H1 (cell line): ENCODE measurements at regions not wholly inside any gene's neighbourhood (a gene's known extent, or its start where the extent isn't known, plus 50 kb on each side); places are given as distances from the start of the nearest gene placed in this dataset.

Experiments used
- CTCF ChIA-PET: fragments of 300-600 bp; sonication (Branson Sonifier 250); formaldehyde crosslinking; loops from one replicate; lab custom pipeline; 2021; ENCODE audit not compliant: partially characterized antibody; lab: Charles Lee
- POLR2A ChIA-PET: fragments of 300-600 bp; sonication (Branson Sonifier 250); formaldehyde crosslinking; loops from one replicate; lab custom pipeline; 2021; ENCODE audit warnings: inconsistent platforms; ENCODE audit not compliant: partially characterized antibody; lab: Charles Lee
- DNase-seq, 2 experiments: peaks; one replicate each; pipeline versions ENCODE4 v3.0.0 to v3.0.0-alpha.2; 2010 to 2022; ENCODE audit warnings: low spot score in 2 of 2, low read depth in 1 of 2, mixed read lengths in 1 of 2
- FAIRE-seq: peaks from 2 replicates; lab custom pipeline; 2011; peaks lifted over from hg19 to GRCh38; lab: Jason Lieb, UNC
- H2AFZ ChIP-seq: 2 replicates; pipeline ENCODE4 v1.8.1; 2012; ENCODE audit warnings: low read length, inconsistent platforms
- H2AK5ac ChIP-seq: 2 replicates; pipeline ENCODE4 v1.6.1; 2013; ENCODE audit warnings: low read depth, low read length
- H2BK120ac ChIP-seq: replicated peaks from 2 replicates; pipeline ENCODE3; 2013; ENCODE audit warnings: low read depth, low read length, inconsistent platforms
- H2BK12ac ChIP-seq: 2 replicates; pipeline ENCODE4 v1.6.1; 2013; ENCODE audit warnings: low read depth, low read length
- H2BK15ac ChIP-seq: 2 replicates; pipeline ENCODE4 v1.6.1; 2013; ENCODE audit warnings: low read length
- H2BK20ac ChIP-seq: 2 replicates; pipeline ENCODE4 v1.6.1; 2013; ENCODE audit warnings: low read length
- H2BK5ac ChIP-seq: 2 replicates; pipeline ENCODE4 v1.6.1; 2013; ENCODE audit warnings: low read depth, low read length
- H3K14ac ChIP-seq: 2 replicates; pipeline ENCODE4 v1.6.1; 2013; ENCODE audit warnings: inconsistent platforms; ENCODE audit not compliant: insufficient read length
- H3K18ac ChIP-seq: 2 replicates; pipeline ENCODE4 v1.6.1; 2013; ENCODE audit warnings: low read length; ENCODE audit errors: extremely low read depth
- H3K23ac ChIP-seq: 2 replicates; pipeline ENCODE4 v1.6.1; 2013; ENCODE audit warnings: inconsistent platforms; ENCODE audit not compliant: insufficient read length
- H3K23me2 ChIP-seq: 2 replicates; pipeline ENCODE4 v1.6.1; 2013; ENCODE audit warnings: low read depth, low read length
- H3K27ac ChIP-seq: 2 replicates; pipeline ENCODE4 v1.6.1; 2011; ENCODE audit warnings: low read depth, low read length, inconsistent platforms
- H3K27me3 ChIP-seq, 4 experiments: replicated peaks in 1 of 4; 1 replicate in 1 of 4; 2 replicates in 3 of 4; pipeline versions ENCODE4 v1.6.1 to v1.8.1; 2011 to 2013; ENCODE audit warnings: low read length in 3 of 4, mild to moderate bottlenecking in 3 of 4, inconsistent platforms in 2 of 4, mixed read lengths in 2 of 4, moderate library complexity in 1 of 4; ENCODE audit not compliant: control insufficient read depth in 3 of 4, insufficient read depth in 3 of 4; ENCODE audit errors: extremely low read depth in 1 of 4
- H3K36me3 ChIP-seq, 4 experiments: 2 replicates each; pipeline versions ENCODE4 v1.6.1 to v1.8.1; 2011 to 2013; ENCODE audit warnings: mild to moderate bottlenecking in 4 of 4, low read length in 3 of 4, moderate library complexity in 2 of 4, control low read depth in 1 of 4, inconsistent platforms in 1 of 4; ENCODE audit not compliant: insufficient read depth in 4 of 4, control insufficient read depth in 2 of 4
- H3K4ac ChIP-seq: replicated peaks from 2 replicates; pipeline ENCODE3; 2013; ENCODE audit warnings: low read length, low read depth, mixed read lengths, inconsistent platforms; ENCODE audit not compliant: insufficient read length
- H3K4me1 ChIP-seq, 4 experiments: replicated peaks in 1 of 4; 1 replicate in 1 of 4; 2 replicates in 3 of 4; pipeline versions ENCODE4 v1.6.1 to v1.8.1; 2011 to 2013; ENCODE audit warnings: low read length in 3 of 4, inconsistent platforms in 2 of 4, mixed read lengths in 1 of 4; ENCODE audit not compliant: insufficient read depth in 4 of 4, control insufficient read depth in 3 of 4
- H3K4me2 ChIP-seq, 2 experiments: 2 replicates each; pipeline versions ENCODE4 v1.6.1 to v1.8.1; 2011 to 2013; ENCODE audit warnings: low read depth in 2 of 2, low read length in 2 of 2, control low read depth in 1 of 2, inconsistent platforms in 1 of 2, mild to moderate bottlenecking in 1 of 2; ENCODE audit not compliant: insufficient read depth in 1 of 2
- H3K4me3 ChIP-seq, 4 experiments: fragments of 200-600, 300-600 bp in 1 of 4; sonication (generic), shearing (Covaris generic), sonication (Bioruptor Twin) in 1 of 4; 2 replicates each; pipeline versions ENCODE4 v1.5.1 to v1.8.1; 2011 to 2016; ENCODE audit warnings: low read length in 4 of 4, low read depth in 3 of 4, control low read depth in 2 of 4, inconsistent platforms in 2 of 4, mild to moderate bottlenecking in 2 of 4, mixed read lengths in 1 of 4, moderate library complexity in 1 of 4; ENCODE audit not compliant: insufficient read depth in 2 of 4; ENCODE audit errors: extremely low read depth in 1 of 4
- H3K56ac ChIP-seq: replicated peaks from 2 replicates; pipeline ENCODE3; 2013; ENCODE audit warnings: low read depth, mild to moderate bottlenecking, mixed read lengths, low read length, inconsistent platforms; ENCODE audit not compliant: insufficient read length
- H3K79me1 ChIP-seq: 2 replicates; pipeline ENCODE4 v1.6.1; 2013; ENCODE audit warnings: low read depth, low read length, control low read depth
- H3K79me2 ChIP-seq, 2 experiments: 2 replicates each; pipeline versions ENCODE4 v1.6.1 to v1.8.1; 2012 to 2013; ENCODE audit warnings: low read length in 2 of 2, mild to moderate bottlenecking in 2 of 2, inconsistent platforms in 1 of 2; ENCODE audit not compliant: insufficient read depth in 2 of 2, control insufficient read depth in 1 of 2
- H3K9ac ChIP-seq, 4 experiments: replicated peaks in 1 of 4; 1 replicate in 1 of 4; 2 replicates in 3 of 4; pipeline versions ENCODE4 v1.6.1 to v1.8.1; 2011 to 2013; ENCODE audit warnings: low read depth in 3 of 4, low read length in 3 of 4, control low read depth in 2 of 4, mild to moderate bottlenecking in 2 of 4, moderate library complexity in 2 of 4, inconsistent platforms in 1 of 4; ENCODE audit errors: extremely low read depth in 1 of 4
- H3K9me3 ChIP-seq, 2 experiments: 2 replicates each; pipeline versions ENCODE4 v1.6.1 to v1.8.1; 2012 to 2013; ENCODE audit warnings: mild to moderate bottlenecking in 2 of 2, moderate library complexity in 2 of 2, control low read depth in 1 of 2, inconsistent platforms in 1 of 2, low read depth in 1 of 2, low read length in 1 of 2, mixed read lengths in 1 of 2; ENCODE audit not compliant: insufficient read depth in 2 of 2
- H4K20me1 ChIP-seq, 2 experiments: replicated peaks in 1 of 2; 2 replicates each; pipeline versions ENCODE3 to v1.8.1; 2011 to 2013; ENCODE audit warnings: inconsistent platforms in 2 of 2, low read length in 2 of 2, mild to moderate bottlenecking in 1 of 2; ENCODE audit not compliant: insufficient read depth in 2 of 2, control insufficient read depth in 1 of 2
- H4K5ac ChIP-seq: 2 replicates; pipeline ENCODE4 v1.6.1; 2013; ENCODE audit warnings: low read length, low read depth, mixed read lengths, inconsistent platforms; ENCODE audit not compliant: insufficient read length
- H4K8ac ChIP-seq: 2 replicates; pipeline ENCODE4 v1.8.0; 2013; ENCODE audit warnings: mild to moderate bottlenecking, moderate library complexity, low read length, inconsistent platforms; ENCODE audit not compliant: insufficient read depth; ENCODE audit errors: extremely low read depth
- H4K91ac ChIP-seq: replicated peaks from 2 replicates; pipeline ENCODE3; 2013; ENCODE audit warnings: low read length, mixed read lengths, inconsistent platforms; ENCODE audit not compliant: insufficient read length
- CEBPB ChIP-seq: IDR thresholded peaks from 2 replicates; pipeline ENCODE4 v1.6.1; 2012; ENCODE audit warnings: low read depth, low read length
- MAFK ChIP-seq: IDR thresholded peaks from 2 replicates; pipeline ENCODE4 v1.6.1; 2012; ENCODE audit warnings: low read depth, mild to moderate bottlenecking, improper control_type of control experiment, low read length
- WGBS, 2 experiments: shearing (Covaris generic) in 1 of 2; methylation state at CpG; one replicate each; pipeline versions ENCODE4 v1.1.6 to v1.1.7; 2013 to 2015; ENCODE audit warnings: low lambda C conversion rate in 2 of 2, mixed read lengths in 2 of 2, inconsistent platforms in 1 of 2, low coverage in 1 of 2, missing lambda C conversion rate in 1 of 2; ENCODE audit not compliant: insufficient replicate concordance in 2 of 2, insufficient coverage in 1 of 2, insufficient read length in 1 of 2; ENCODE audit errors: extremely low coverage in 1 of 2, missing lambda C conversion rate in 1 of 2; 5-methylcytosine and 5-hydroxymethylcytosine counted together
- TF ChIP-seq, protein P1 (sequence below): IDR thresholded peaks from 2 replicates; pipeline ENCODE4 v1.6.1; 2012; ENCODE audit warnings: inconsistent platforms

- H3K79me2 ChIP-seq, result no peaks in the 10 kb centered on the region
- H3K9me3 ChIP-seq, result peaks cover 46 to 53% of the 10 kb centered on the region in 2 experiments
- no peaks in the 10 kb centered on the region for H3K27me3 ChIP-seq
- no peak overlapping the region for H3K56ac ChIP-seq
- H2BK12ac ChIP-seq, result no peak overlapping the region
- WGBS, 2 experiments, result 93% methylated on average over 5 of the region's 5 CpGs; no CpG with 5 or more reads in 1 of the 2 experiments
- no peak overlapping the region for H3K23ac ChIP-seq
- H3K4me2 ChIP-seq, result no peak overlapping the region
- H2BK5ac ChIP-seq, result no peak overlapping the region
- ChIA-PET POLR2A (no interaction called here), CTCF (no interaction called here)
- H3K4me1 ChIP-seq, result no peaks in the 10 kb centered on the region
- no peak overlapping the region for H3K27ac ChIP-seq
- H4K91ac ChIP-seq, result no peak overlapping the region
- TF ChIP-seq CEBPB (peak; percentile 62; the same call in 1 of the 2 replicates), MAFK (no peak)
- TF ChIP-seq, protein P1, sequence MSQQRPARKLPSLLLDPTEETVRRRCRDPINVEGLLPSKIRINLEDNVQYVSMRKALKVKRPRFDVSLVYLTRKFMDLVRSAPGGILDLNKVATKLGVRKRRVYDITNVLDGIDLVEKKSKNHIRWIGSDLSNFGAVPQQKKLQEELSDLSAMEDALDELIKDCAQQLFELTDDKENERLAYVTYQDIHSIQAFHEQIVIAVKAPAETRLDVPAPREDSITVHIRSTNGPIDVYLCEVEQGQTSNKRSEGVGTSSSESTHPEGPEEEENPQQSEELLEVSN, result no peak
- TF ChIP-seq, all 59 proteins: peak for 1
- Histone ChIP-seq H2BK15ac (no peak overlapping the region), H3K79me1 (no peaks in the 10 kb centered on the region), H3K14ac (no peak overlapping the region), H3K9ac (no peak overlapping the region), H3K4me3 (no peak overlapping the region), H3K18ac (no peak overlapping the region), H2BK120ac (no peak overlapping the region), H3K23me2 (no peaks in the 10 kb centered on the region), H3K36me3 (no peaks in the 10 kb centered on the region), H4K8ac (no peak overlapping the region), H2BK20ac (no peak overlapping the region), H4K5ac (no peak overlapping the region), H2AK5ac (no peak overlapping the region), H2AFZ (no peak overlapping the region), H3K4ac (no peak overlapping the region), H4K20me1 (no peaks in the 10 kb centered on the region)
- DNase-seq (no peak), FAIRE-seq (no peak)
Observed at GRCh38 chr18:71865888-71866287, 678.3 kb downstream of the CBLN2 start.
